ENCODE measurements at regions not wholly inside any gene's neighbourhood (a gene's known extent, or its start where the extent isn't known, plus 50 kb on each side); places are given as distances from the start of the nearest gene placed in this dataset.

DNA sequence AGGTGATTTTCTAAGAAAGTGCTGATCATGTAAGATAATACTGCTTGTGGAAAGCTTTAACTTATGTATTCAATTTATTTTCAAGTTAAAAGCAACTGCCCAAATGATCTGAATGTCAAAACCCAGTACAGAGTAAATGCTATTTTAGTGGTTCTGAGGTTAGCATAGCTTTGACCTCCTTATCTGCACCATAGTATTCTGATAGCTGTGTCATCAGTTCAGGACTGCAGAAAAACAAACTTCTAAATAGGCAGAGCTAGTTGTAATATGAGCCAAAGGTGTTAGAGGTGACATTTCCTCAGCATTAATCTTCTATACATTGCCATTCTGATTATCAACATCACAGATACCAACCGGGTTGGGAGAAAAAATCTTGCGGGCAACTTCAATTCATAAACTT lies 758.7 kb downstream of the SLITRK5 start:
- no peak for TF ChIP-seq POLR2A (IDR thresholded peaks at IDR 0.05)
- TF ChIP-seq, protein P1, sequence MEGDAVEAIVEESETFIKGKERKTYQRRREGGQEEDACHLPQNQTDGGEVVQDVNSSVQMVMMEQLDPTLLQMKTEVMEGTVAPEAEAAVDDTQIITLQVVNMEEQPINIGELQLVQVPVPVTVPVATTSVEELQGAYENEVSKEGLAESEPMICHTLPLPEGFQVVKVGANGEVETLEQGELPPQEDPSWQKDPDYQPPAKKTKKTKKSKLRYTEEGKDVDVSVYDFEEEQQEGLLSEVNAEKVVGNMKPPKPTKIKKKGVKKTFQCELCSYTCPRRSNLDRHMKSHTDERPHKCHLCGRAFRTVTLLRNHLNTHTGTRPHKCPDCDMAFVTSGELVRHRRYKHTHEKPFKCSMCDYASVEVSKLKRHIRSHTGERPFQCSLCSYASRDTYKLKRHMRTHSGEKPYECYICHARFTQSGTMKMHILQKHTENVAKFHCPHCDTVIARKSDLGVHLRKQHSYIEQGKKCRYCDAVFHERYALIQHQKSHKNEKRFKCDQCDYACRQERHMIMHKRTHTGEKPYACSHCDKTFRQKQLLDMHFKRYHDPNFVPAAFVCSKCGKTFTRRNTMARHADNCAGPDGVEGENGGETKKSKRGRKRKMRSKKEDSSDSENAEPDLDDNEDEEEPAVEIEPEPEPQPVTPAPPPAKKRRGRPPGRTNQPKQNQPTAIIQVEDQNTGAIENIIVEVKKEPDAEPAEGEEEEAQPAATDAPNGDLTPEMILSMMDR (IDR thresholded peaks at IDR 0.05), result no peak

Measured in vagina (tissue), 2 donors.